ENCODE measurements at regions not wholly inside any gene's neighbourhood (a gene's known extent, or its start where the extent isn't known, plus 50 kb on each side); places are given as distances from the start of the nearest gene placed in this dataset.
"Not testable (repeated sequence)": the region's sequence is repeated elsewhere in the genome, so short reads cannot be mapped to it uniquely, and the experiment has no call there.

DNA sequence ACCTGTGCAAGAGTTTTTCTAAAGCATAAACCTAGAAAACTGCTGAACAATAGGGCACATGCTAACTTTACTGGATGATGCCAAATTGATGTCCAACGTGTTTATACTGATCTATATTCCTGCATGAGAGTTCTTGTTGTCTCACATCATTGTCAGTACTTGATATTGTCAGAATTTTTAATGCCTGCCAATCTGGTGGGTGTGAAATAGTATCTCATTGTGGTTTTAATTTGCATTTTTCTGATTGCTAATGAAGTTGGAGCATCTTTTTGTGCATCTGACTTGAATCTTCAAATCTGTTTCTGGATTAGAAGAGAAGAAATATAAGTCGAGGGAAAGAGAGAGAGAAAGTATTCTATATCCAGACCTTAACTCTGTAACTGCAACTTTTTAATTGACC lies 309.8 kb upstream of the KIAA1217 start:
- Mint-ChIP-seq H3K9me3 (peaks cover 5% of the 10 kb centered on the region), H3K27me3 (ENCODE audit: low read depth) (no peaks in the 10 kb centered on the region), H3K27ac (no peak overlapping the region), H3K4me3 (no peak overlapping the region), H3K36me3 (ENCODE audit: low read depth) (no peaks in the 10 kb centered on the region), H3K4me1 (ENCODE audit: low read depth) (no peaks in the 10 kb centered on the region)
- DNase-seq = no peak
- CTCF ChIA-PET = interaction anchor here (0.7 kb wide), 1 partner anchor 94 kb away, joined by 3 read pairs; no protein-coding TSS in a partner anchor
- intact Hi-C loops (cut with micrococcal nuclease) = no loop called here

DNA sequence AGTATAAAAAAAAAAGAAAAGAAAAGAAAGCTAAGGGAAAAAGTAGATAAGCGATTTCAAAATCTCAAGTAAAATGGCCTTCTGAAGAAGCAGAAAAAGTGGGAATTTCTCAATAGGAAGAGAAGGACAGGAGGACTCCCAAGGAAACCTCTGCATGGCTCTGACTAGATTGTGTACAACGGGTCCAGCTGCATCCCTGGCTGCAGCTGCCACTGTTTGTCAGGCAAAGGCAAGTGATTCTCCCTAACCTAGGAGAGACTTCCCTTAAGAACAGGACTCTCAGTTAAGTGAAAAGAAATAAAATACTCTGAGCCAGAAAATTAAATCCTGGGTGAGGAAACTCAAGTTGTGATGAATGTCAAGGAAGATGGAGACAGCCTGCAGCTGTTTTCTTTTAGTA lies 298.6 kb upstream of the KIAA1217 start:
- Mint-ChIP-seq H3K9me3 (no peaks in the 10 kb centered on the region), H3K36me3 (ENCODE audit: low read depth) (no peaks in the 10 kb centered on the region), H3K27me3 (ENCODE audit: low read depth) (no peaks in the 10 kb centered on the region), H3K27ac (no peak overlapping the region), H3K4me3 (no peak overlapping the region), H3K4me1 (ENCODE audit: low read depth) (no peaks in the 10 kb centered on the region)
- intact Hi-C loops (cut with micrococcal nuclease) = no loop called here
- CTCF ChIA-PET = no interaction called here
- no peak for DNase-seq

GRCh38 chr10:23912884-23913404 lies 296.0 kb upstream of the KIAA1217 start:
- Mint-ChIP-seq H3K27ac (no peak overlapping the region), H3K9me3 (no peaks in the 10 kb centered on the region), H3K27me3 (ENCODE audit: low read depth) (no peaks in the 10 kb centered on the region), H3K4me3 (no peak overlapping the region), H3K36me3 (ENCODE audit: low read depth) (no peaks in the 10 kb centered on the region), H3K4me1 (ENCODE audit: low read depth) (no peaks in the 10 kb centered on the region)
- intact Hi-C loops (cut with micrococcal nuclease) = no loop called here
- DNase-seq = no peak
- CTCF ChIA-PET = no interaction called here

DNA sequence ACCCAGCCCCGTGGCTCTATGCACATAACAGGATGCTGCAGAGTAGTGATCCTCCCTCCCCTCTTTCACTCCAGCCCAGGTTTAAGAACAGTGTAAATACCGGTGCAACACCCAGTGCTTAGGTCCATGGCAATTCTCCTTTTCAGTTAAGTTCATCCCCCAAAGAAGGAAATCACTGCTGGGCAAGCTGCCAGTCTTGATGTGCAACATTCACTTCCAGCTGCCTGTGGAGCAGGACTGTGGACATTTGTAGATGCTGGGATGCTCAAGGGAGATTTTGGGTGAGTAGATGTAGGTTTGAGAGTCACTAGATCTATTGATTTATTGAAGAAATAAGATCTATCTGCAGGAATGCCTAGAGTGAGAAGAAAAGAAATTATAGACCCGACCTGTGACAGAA lies 294.3 kb upstream of the KIAA1217 start:
- Mint-ChIP-seq H3K9me3 (peaks cover 2% of the 10 kb centered on the region), H3K27ac (no peak overlapping the region)
- intact Hi-C loops (cut with micrococcal nuclease) = no loop called here

GRCh38 chr10:23917251-23917840 lies 291.6 kb upstream of the KIAA1217 start:
- CTCF ChIA-PET = no interaction called here
- Mint-ChIP-seq H3K27me3 (ENCODE audit: low read depth) (no peaks in the 10 kb centered on the region), H3K9me3 (peaks cover 10% of the 10 kb centered on the region), H3K27ac (no peak overlapping the region), H3K36me3 (ENCODE audit: low read depth) (no peaks in the 10 kb centered on the region), H3K4me3 (no peak overlapping the region), H3K4me1 (ENCODE audit: low read depth) (no peaks in the 10 kb centered on the region)
- DNase-seq = no peak
- intact Hi-C loops (cut with micrococcal nuclease) = no loop called here

More for the DNA sequence above, 294.3 kb upstream of the KIAA1217 start:
- Mint-ChIP-seq H3K4me3 (no peak overlapping the region), H3K27me3 (ENCODE audit: low read depth) (no peaks in the 10 kb centered on the region), H3K36me3 (ENCODE audit: low read depth) (no peaks in the 10 kb centered on the region), H3K4me1 (ENCODE audit: low read depth) (no peaks in the 10 kb centered on the region)
- no peak for DNase-seq
- CTCF ChIA-PET = interaction anchor here (0.7 to 0.9 kb wide), 2 partner anchors 9 to 11 kb away, joined by 3 to 4 read pairs; no protein-coding TSS in a partner anchor

DNA sequence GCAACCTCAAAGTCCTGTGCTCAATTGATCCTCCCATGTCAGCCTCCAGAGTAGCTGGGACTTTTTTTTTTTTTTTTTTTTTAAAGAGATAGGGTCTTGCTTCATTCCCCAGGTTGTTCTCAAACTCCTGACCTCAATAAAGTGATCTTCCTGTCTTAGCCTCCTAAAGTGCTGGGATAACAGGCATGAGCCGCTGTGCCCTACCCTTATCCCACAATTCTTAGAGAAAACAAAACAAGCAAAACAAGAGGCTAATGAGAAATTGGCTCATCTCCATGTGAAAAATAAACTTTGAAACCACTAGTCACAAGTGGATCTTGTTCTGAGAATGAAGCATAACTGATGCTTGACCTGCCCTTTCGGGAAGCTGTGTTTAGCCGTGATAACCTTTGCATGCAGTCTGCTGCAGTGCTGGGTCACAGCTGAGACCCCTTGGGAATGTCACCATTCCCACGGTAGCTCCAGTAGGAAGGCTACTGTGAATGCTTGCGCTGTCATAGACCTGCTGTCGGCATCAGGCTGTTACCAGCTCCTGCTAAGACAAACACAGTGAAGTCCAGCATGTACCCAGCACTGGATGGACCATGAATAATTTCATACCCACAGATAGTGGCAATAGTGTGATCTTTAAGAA lies 290.7 kb upstream of the KIAA1217 start:
- Mint-ChIP-seq H3K9me3 (peaks cover 10% of the 10 kb centered on the region), H3K27me3 (ENCODE audit: low read depth) (peaks cover under 1% of the 10 kb centered on the region), H3K27ac (no peak overlapping the region), H3K36me3 (ENCODE audit: low read depth) (no peaks in the 10 kb centered on the region), H3K4me1 (ENCODE audit: low read depth) (no peaks in the 10 kb centered on the region), H3K4me3 (no peak overlapping the region)
- no peak for DNase-seq
- intact Hi-C loops (cut with micrococcal nuclease) = no loop called here
- CTCF ChIA-PET = no interaction called here

DNA sequence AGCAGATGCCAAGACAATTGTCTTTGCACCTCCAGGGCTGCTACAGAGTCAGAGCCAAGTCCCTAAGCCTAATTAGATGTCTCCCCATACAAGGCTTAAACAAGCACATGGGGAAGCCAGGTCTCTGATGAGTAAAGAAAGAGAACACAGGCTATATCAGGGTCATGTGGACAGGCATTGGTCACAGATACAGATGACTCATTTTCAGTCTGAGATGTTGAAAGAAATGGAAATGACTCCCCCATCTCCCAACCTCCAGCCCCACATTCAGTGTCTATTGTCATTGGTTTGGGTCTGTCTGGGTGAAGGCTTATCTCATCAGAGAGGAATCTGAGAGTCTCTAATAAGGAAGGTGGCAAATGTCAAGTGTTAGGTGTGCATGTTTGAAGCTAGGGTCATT lies 290.1 kb upstream of the KIAA1217 start:
- Mint-ChIP-seq H3K27me3 (ENCODE audit: low read depth) (peaks cover 3% of the 10 kb centered on the region), H3K4me3 (no peak overlapping the region), H3K36me3 (ENCODE audit: low read depth) (no peaks in the 10 kb centered on the region), H3K9me3 (peaks cover 10% of the 10 kb centered on the region), H3K4me1 (ENCODE audit: low read depth) (no peaks in the 10 kb centered on the region), H3K27ac (no peak overlapping the region)
- no peak for DNase-seq
- intact Hi-C loops (cut with micrococcal nuclease) = no loop called here
- CTCF ChIA-PET = no interaction called here

GRCh38 chr10:23927576-23928325 lies 281.2 kb upstream of the KIAA1217 start:
- no peaks in the 10 kb centered on the region for H3K4me1 Mint-ChIP-seq (ENCODE audit: low read depth)
- intact Hi-C loops (cut with micrococcal nuclease) = no loop called here
- no peaks in the 10 kb centered on the region for H3K36me3 Mint-ChIP-seq (ENCODE audit: low read depth)
- no peak for DNase-seq
- no peak overlapping the region for H3K4me3 Mint-ChIP-seq
- peaks cover 3% of the 10 kb centered on the region for H3K27me3 Mint-ChIP-seq (ENCODE audit: low read depth)
- H3K9me3 Mint-ChIP-seq = no peaks in the 10 kb centered on the region
- CTCF ChIA-PET = interaction anchor here (0.6 to 1.3 kb wide), 2 partner anchors 67 to 622 kb away, joined by 3 read pairs; no protein-coding TSS in a partner anchor
- no peak overlapping the region for H3K27ac Mint-ChIP-seq

- DNase-seq; H3K4me3 Mint-ChIP-seq; H3K9me3 Mint-ChIP-seq; H3K27me3 Mint-ChIP-seq (ENCODE audit: low read depth); CTCF ChIA-PET; H3K4me1 Mint-ChIP-seq (ENCODE audit: low read depth); intact Hi-C loops (cut with micrococcal nuclease); H3K27ac Mint-ChIP-seq; H3K36me3 Mint-ChIP-seq (ENCODE audit: low read depth): not testable (repeated sequence)
Measured at GRCh38 chr10:23934023-23934422, 274.9 kb upstream of the KIAA1217 start.

GRCh38 chr10:23945845-23946244 lies 263.1 kb upstream of the KIAA1217 start:
- Mint-ChIP-seq H3K9me3 (no peaks in the 10 kb centered on the region), H3K27me3 (ENCODE audit: low read depth) (no peaks in the 10 kb centered on the region), H3K36me3 (ENCODE audit: low read depth) (no peaks in the 10 kb centered on the region), H3K4me3 (no peak overlapping the region), H3K4me1 (ENCODE audit: low read depth) (no peaks in the 10 kb centered on the region), H3K27ac (no peak overlapping the region)
- intact Hi-C loops (cut with micrococcal nuclease) = no loop called here
- DNase-seq = no peak
- CTCF ChIA-PET = interaction anchor here (0.5 to 0.7 kb wide), 3 partner anchors 52 to 1405 kb away, joined by 3 to 5 read pairs (median 4); no protein-coding TSS in a partner anchor

DNA sequence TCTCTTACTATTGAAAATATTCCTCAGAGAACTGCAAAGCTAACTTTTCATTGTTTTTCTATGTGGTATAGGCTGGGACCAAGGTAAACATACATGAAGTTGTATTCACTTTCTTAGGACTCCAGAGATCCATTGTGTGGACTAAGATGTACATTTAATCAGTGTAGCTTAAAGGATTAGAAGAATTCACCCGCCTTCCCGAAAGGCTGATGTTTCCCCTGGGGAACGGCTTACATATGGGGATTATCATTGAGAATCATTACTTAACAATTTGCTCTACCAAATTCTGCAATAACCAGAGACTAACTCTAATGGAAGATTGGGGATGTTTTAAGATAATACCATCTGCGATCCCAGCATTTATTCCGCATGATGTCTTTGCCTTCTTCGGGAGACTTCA lies 257.1 kb upstream of the KIAA1217 start:
- Mint-ChIP-seq H3K36me3 (ENCODE audit: low read depth) (no peaks in the 10 kb centered on the region), H3K27ac (no peak overlapping the region), H3K27me3 (ENCODE audit: low read depth) (no peaks in the 10 kb centered on the region), H3K4me1 (ENCODE audit: low read depth) (no peaks in the 10 kb centered on the region), H3K4me3 (no peak overlapping the region), H3K9me3 (peaks cover 4% of the 10 kb centered on the region)
- intact Hi-C loops (cut with micrococcal nuclease) = no loop called here
- DNase-seq = no peak
- CTCF ChIA-PET = no interaction called here

DNA sequence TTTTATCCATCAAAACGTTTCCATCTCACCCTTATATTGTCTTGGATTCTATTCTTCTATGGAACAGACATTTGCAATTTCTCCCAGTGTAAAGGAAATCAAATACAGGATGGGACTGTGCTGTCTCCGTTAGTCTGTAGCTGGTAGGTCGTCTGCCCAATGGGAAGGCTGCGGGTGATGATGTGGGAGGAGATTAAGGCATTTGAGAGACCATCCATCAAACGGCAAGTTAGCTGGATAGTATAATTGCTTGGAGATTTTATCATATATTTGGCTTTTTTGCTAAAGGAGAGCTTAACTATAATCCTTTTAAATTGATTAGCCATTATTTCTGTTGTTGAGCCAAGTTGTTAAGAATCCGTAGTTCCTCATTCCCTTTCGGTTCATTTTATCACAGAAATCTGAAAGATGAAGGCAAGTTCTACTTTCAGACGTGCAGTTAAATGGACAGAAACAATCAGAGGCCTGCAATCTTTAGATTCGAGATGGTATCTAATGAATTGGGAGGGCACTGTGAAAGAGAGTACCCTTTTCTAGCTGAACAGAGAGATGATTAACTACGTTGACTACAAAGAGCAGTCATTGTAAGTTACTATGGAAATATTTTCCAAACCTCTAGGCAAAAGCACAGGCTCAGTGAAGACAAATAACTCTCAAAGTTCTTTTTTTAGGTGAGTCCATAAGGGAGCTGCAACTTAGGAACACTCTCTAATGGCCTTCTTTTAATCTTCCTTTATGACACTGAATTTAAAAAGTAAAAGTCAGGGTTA lies 253.3 kb upstream of the KIAA1217 start:
- H3K4me3 Mint-ChIP-seq = no peak overlapping the region
- CTCF ChIA-PET = interaction anchor here (0.5 to 0.6 kb wide), 2 partner anchors 37 to 1704 kb away, joined by 3 read pairs; no protein-coding TSS in a partner anchor
- no peaks in the 10 kb centered on the region for H3K27me3 Mint-ChIP-seq (ENCODE audit: low read depth)
- H3K4me1 Mint-ChIP-seq (ENCODE audit: low read depth) = no peaks in the 10 kb centered on the region
- intact Hi-C loops (cut with micrococcal nuclease) = no loop called here
- peaks cover 4% of the 10 kb centered on the region for H3K9me3 Mint-ChIP-seq
- no peaks in the 10 kb centered on the region for H3K36me3 Mint-ChIP-seq (ENCODE audit: low read depth)
- no peak for DNase-seq
- no peak overlapping the region for H3K27ac Mint-ChIP-seq
